Ecto neural progenitor cell (in vitro differentiated cells): ENCODE measurements at regions not wholly inside any gene's neighbourhood (a gene's known extent, or its start where the extent isn't known, plus 50 kb on each side); places are given as distances from the start of the nearest gene placed in this dataset.
A peak's percentile ranks its signal among the peaks of the same experiment; 100 is the strongest.
"Not testable (repeated sequence)": the region's sequence is repeated elsewhere in the genome, so short reads cannot be mapped to it uniquely, and the experiment has no call there.

ENCODE experiments used
- DNase-seq: peaks from one replicate; pipeline ENCODE4 v3.0.0-alpha.2; 2018; ENCODE audit warnings: low spot score

DNA sequence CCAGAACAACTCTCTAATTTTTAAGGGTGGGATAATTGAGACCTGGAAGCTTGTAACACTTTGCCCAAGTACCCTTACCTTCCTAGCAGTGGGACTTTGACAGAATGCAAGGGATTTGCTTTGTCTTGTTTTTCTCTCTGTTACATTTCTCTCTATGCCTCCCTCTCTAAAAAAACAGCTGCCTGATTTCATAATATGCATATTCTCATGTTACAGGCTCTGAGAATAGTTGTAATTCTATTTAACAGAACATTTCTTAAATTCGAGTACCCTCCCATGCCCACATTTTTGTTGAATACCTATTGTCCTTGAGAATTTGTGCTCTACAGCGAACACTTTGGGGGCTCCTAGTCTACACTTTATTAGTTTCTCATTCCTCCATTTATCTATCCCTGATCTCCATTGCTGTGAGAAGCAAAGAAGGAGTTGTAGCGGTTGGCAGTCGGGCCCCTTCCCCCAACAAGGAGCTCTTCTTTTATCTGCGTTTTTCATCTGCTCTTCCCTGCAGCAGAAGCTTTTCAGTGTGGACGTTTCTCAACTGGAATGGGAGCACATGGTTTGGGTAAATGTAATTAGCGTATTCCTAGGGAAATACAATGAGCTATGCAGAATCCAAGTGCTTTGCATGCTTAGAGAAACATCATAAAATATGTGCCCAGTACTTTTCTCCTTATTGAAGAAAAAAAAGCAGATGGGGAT, 117.7 kb upstream of the CCDC90B start:
- no peak for DNase-seq

DNA sequence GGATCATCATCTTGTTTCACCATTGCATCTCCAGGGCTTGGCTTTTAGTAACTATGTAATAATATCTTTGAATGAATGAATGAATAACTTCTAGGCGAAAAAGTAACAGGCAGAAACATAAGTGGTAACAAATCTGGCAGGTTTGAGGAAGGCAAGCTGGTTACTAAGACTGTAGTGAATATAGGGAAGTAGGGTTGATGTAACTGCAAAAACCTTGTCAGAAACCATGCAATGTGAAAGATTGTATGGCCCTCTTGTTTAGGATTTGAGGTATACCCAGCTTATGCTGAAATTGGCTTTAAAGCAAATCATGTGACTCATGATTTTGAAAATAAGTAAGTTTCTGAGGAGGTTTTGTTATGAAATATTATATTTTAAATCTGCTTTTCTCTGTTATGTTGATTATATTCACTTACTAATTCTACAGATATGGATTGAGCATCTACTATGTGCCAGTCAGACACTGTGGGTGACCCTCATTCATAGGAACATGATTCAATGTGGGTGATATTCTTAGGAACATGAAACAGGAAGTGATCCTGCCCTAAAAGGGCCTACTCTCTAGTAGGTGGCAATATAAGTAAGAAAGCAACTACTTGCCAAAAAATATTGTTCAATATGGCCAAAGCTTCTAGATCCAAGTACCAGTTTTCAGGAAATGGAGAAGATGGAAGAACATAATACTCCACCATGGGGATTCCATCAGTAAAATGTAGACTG, 115.5 kb upstream of the CCDC90B start:
- DNase-seq, result no peak

DNA sequence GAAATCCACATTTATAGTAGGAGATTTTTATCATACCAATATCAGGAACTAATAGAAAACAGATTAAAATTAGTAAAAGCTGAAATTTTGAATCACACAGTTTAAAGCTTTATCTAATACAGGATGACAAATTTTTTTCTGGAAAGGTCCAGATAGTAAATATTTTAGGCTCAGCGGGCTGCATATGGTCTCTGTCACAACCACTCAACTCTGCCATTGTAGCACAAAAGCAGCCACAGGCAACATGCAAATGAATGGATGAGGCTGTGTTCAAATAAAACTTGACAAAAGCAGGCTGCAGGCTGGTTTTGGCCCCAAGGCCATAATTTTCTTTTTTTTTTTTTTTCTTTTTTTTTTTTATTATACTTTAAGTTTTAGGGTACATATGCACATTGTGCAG, 108.2 kb upstream of the CCDC90B start:
- no peak for DNase-seq

DNA sequence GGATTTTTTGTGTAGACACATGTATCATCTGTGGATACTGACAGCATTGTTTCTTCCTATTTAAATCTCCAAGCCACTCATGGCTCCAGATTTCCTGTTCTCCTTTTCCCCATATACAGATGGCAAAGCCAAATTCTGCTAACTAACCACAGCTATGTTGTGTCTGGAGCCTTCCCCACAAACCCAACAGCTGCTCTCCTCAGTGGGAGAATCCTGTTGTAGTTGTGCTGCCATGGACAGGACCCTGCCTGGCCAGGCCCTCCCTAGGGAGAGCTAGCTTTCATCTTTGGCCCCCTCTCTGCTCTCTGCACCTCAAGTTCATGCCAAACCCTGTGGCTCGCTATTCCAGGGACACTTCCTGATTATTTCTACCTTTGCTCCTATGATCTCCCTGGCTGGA, 106.4 kb upstream of the CCDC90B start:
- no peak for DNase-seq

DNA sequence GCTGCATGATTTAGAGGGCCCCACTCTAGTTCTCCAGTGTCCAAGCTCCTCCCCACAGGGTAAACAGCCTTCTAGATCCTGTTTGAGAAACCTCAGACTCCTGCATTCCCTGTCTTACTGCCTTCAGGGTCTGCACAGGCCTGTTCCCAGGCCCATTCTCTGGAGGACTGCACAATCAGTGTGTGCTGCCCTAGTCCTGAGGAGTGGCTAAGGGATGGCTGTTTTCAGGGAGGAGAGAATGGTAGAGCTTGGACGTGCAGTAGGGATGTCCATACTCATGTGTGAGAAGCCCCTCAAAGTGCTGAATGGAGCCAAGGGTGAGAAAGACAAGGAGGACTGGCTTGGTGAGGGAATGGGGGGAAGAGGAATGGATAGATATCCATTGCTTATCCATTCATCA, 103.8 kb upstream of the CCDC90B start:
- no peak for DNase-seq

DNA sequence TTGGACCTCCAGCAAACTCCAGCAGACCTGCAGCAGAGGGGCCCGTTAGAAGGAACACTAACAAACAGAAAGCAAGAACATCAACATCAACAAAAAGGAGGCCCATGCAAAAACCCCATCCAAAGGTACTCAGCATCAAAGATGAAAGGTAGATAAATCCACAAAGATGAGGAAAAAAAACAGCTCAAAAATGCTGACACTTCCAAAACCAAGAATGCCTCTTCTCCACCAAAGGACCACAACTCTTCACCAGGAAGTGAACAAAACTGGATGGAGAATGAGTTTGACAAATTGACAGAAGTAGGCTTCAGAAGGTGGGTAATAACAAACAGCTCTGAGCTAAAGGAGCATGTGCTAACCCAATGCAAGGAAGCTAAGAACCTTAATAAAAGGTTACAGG, 97.7 kb upstream of the CCDC90B start:
- not testable (repeated sequence) for DNase-seq

DNA sequence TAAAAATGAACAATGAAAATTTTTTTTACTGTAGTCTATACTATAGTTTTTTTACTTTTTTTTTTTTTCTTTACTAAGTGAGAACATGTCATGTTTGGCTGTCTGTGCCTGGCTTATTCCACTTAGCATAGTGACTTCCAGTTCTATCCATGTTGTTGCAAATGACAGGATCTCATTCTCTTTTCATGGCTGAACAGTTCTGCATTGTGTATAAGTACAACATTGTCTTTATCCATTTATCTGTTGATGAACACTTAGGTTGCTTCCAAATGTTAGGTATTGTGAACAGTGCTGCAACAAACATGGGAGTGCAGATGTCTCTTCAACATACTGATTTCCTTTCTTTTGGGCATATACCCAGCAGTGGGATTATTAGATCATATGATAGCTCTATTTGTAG, 88.1 kb upstream of the CCDC90B start:
- no peak for DNase-seq

DNA sequence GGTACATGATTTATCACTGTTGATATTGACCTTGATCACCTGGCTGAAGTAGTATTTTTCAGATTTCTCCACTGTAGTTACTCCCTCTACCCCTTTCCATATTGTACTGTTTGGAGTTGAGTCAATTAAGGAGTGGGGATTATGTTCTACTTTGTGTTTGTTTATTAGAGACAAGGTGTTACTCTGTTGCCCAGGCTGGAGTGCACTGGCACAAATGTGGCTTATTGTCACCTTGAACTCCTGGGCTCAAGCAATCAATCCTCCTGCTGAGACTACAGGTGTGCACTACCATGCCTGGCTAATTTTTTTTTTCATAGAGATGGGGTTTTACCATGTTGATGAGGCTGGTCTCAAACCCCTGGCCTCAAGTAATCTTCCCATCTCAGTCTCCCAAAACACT, 85.3 kb upstream of the CCDC90B start:
- DNase-seq, result no peak

DNA sequence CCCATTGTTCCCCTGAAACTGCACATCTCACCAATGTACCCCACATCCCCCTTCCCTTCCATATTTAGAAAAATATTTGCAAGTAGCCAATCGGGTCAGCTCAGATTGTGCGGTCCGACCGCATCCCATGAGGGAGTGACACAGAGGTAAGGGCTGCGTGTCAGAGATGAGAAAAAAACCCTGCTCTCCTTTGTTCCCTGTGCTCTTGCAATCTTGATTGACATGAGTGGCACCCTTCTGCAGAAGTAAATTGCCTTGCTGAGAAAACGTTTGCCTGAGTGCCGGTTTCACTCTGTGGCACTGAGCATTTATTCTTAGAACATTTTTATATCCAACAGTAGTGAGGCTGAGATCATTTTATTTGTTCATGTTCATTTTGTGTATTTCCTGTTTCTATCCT, 81.6 kb upstream of the CCDC90B start:
- DNase-seq, result peak; percentile 55

DNA sequence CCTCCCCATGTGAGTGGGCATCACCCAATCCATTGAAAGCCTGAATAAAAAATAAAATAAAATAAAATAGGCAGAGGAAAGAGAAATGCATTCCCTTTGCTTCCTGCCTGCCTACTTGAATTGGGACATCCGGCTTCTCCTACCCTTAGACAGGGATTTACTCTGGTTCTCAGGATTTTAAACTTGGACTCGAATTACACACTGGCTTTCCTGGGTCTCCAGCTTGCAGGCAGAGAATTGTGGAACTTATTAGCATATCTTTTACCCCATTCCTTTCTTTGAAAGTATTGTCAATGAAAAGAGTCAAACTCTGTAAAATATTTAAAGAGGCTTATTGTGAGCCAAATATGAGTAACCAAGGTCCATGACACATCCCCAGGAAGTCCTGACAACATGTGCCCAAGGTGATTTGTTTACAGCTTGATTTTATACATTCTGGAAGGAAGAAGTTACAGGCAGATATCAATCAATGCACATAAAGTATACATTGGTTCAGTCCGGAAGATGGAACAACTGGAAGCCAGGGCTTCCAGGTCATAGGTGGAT, 78.4 kb upstream of the CCDC90B start:
- no peak for DNase-seq

DNA sequence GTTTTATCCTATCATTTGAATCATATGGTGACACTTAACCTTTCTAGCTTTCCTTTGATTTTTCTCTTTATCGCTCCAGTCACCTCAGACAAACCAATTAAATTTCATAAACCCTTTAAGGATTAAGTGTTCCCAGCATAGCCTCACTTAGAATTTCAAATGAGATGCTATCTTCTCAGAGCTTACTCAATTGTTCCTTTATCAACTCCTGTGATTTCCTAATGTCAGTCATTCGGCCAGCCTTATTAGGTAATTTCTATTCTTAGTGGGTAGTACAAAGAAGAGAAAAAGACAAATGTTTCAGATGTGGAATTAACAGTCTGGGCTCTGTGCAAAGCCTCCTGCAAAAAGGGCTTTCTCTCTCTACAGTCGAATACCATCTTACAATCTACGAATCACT, 77.1 kb upstream of the CCDC90B start:
- no peak for DNase-seq

DNA sequence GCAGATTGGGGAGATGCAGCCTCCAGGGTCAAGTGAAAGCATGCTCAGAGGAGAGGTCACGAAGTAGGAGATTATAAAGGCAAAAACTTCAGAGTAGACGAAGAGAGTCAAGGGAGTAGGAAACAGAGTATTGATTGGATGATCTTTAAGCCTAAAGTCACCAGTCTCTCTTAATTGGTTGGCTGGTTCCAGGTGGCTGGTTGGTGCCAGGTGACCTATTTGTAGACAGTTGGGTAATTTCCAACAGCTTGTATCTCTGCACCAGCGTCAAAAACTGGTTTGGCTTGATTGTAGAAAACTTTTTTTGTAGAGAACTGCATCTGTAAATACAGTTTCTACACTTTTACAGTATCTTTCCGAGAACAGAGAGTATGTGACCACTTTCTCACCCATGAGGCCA, 75.7 kb upstream of the CCDC90B start:
- DNase-seq, result no peak

DNA sequence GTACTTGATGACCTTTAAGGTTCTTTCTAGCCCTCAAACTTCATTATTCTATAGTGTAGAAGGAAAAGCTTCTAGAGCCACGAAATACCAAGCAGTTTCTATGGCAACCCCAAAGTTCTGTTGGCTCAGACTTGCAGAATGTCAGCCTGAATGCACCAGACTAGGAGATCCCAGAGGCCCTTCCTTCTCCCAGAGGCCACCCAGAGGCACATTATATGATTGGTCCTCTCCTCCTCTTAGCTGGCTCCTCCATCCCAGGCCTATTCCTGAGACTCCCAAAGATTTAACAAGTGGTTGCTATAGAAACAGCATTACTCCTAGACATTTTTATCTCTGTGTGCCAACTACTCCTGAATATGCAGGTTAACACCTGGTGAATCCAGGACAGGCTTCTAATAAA, 69.2 kb upstream of the CCDC90B start:
- DNase-seq, result no peak

DNA sequence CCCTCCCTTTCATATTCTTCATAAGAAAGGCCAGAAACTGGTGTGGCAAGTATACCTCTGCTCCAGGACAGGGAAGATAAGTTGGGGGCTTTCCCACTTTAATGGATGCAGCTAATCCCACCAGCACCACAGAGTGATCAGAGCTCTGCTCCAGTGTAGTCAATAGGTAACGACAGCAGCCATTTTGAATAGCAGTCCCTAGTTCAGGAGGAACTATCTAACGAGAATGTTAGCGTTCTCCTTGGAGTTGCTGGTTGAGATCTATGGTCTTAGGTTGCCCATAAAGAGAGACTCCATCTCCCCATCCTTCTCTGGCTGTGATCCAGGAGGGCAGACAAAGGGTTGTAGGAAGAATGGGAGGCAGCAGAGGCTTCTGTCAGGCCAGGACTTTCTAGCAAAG, 64.0 kb upstream of the CCDC90B start:
- no peak for DNase-seq

DNA sequence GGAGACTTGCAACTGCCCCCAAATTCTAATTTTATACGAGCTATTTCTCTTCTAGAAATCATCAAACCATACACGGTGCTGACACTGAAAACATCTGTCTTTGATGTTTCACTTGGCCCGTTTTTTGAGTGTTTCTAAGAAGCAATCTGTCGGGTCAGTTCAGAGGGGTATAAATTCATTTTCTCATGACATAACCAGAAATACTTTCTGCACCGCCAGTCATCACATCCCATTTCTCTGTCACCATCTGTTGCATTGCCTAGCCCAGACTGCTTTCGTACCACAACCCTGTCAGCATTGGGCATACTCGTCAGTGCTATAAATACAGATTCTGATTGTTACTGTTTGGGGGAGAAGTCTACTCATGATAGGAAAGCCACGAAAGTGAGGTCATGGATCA, 63.1 kb upstream of the CCDC90B start:
- no peak for DNase-seq

DNA sequence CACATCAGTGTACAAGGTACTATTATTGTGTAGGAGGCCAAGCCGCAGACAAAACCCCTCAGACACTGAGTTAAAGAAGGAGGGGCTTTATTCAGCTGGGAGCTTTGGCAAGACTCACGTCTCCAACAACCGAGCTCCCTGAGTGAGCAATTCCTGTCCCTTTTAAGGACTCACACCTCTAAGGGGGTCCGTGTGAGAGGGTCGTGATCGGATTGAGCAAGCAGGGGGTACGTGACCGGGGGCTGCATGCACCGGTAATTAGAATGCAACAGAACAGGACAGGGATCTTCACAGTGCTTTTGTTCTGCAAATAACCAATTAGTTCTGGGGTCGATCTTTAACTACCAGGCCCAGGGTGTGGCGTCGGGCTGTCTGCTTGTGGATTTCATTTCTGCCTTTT, 60.5 kb upstream of the CCDC90B start:
- not testable (repeated sequence) for DNase-seq

DNA sequence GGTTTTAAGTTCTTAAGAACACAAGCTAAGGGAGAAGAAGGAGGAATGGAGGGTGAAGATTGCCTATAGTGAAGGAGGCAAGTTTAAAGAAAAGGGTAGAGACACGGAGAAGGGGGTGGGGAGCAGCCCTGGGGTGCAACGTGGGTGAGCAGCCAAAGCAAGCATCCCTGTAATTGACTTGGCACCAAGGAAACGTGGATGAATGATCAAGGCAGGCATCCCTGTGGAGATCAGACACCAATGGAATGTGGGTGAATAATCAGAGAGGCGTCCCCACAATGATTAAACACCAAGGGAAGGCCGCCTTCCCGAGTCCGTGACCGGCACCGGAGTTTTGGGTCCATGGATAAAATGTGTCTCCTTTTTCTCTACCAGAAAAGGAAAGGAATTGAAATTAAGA, 58.4 kb upstream of the CCDC90B start:
- DNase-seq, result not testable (repeated sequence)

DNA sequence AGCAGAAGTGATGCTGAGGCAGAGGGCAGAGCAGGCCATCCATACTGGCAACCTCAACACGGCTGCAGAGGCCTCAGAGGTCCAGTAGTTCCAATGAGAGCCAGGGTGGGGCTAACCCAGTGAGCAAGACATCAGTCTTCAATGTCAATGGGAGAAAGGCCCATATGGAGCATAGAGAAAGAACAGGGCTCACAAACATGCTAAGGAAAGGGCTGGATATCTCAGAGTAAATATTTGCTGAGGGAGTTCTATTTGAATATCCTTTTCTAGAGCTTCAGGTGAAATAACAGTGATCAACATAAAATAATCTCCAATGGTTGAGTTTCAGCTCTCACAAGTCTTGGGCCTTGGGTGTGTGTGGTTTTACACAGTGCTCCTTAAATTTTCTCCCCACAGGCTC, 50.8 kb upstream of the CCDC90B start:
- DNase-seq, result no peak
